ENCODE measurements at regions not wholly inside any gene's neighbourhood (a gene's known extent, or its start where the extent isn't known, plus 50 kb on each side); places are given as distances from the start of the nearest gene placed in this dataset.

GRCh38 chr6:125489579-125490285 lies 188.0 kb upstream of the HDDC2 start:
- no peaks in the 10 kb centered on the region for H3K79me2 ChIP-seq (ENCODE audit: insufficient read depth, low read length)
- no peaks in the 10 kb centered on the region for H3K36me3 ChIP-seq (ENCODE audit: low read length)
- no peaks in the 10 kb centered on the region for H4K20me1 ChIP-seq (ENCODE audit: low read depth, low read length)
- H3F3A ChIP-seq (ENCODE audit: insufficient read depth), result no peaks in the 10 kb centered on the region
- no peaks in the 10 kb centered on the region for H3K9me2 ChIP-seq (replicated peaks; ENCODE audit: insufficient read depth, low read length)
- no peaks in the 10 kb centered on the region for H3K9me3 ChIP-seq (ENCODE audit: insufficient read depth, low read length)
- H3K9ac ChIP-seq (ENCODE audit: low read length), result no peak overlapping the region
- no peak overlapping the region for H3K4me2 ChIP-seq (ENCODE audit: low read depth, low read length, poor library complexity, severe bottlenecking)
- no peaks in the 10 kb centered on the region for H3K27me3 ChIP-seq (ENCODE audit: low read length)
- H3K27ac ChIP-seq (ENCODE audit: low read depth, low read length), result no peak overlapping the region
- H2AFZ ChIP-seq (ENCODE audit: low read depth, low read length, severe bottlenecking), result no peak overlapping the region
- TF ChIP-seq EZH2phosphoT487 (conservative IDR thresholded peaks at IDR 0.05; ENCODE audit: low read length) (no peak), CTCF (IDR thresholded peaks at IDR 0.05; ENCODE audit: insufficient read depth, low read length, poor library complexity, severe bottlenecking) (no peak)
- no peak overlapping the region for H3K4me3 ChIP-seq (ENCODE audit: insufficient read depth, low read length, poor library complexity, severe bottlenecking)

GRCh38 chr6:125491860-125492618 lies 190.3 kb upstream of the HDDC2 start:
- Histone ChIP-seq H3K4me3 (ENCODE audit: insufficient read depth, low read length, poor library complexity, severe bottlenecking) (no peak overlapping the region), H3K9me2 (replicated peaks; ENCODE audit: insufficient read depth, low read length) (no peaks in the 10 kb centered on the region), H3K27ac (ENCODE audit: low read depth, low read length) (no peak overlapping the region), H3K27me3 (ENCODE audit: low read length) (no peaks in the 10 kb centered on the region), H3F3A (ENCODE audit: insufficient read depth) (no peaks in the 10 kb centered on the region), H3K9ac (ENCODE audit: low read length) (no peak overlapping the region), H3K79me2 (ENCODE audit: insufficient read depth, low read length) (no peaks in the 10 kb centered on the region), H3K4me2 (ENCODE audit: low read depth, low read length, poor library complexity, severe bottlenecking) (no peak overlapping the region), H2AFZ (ENCODE audit: low read depth, low read length, severe bottlenecking) (no peak overlapping the region), H4K20me1 (ENCODE audit: low read depth, low read length) (no peaks in the 10 kb centered on the region), H3K36me3 (ENCODE audit: low read length) (no peaks in the 10 kb centered on the region), H3K9me3 (ENCODE audit: insufficient read depth, low read length) (no peaks in the 10 kb centered on the region)
- no peak for TF ChIP-seq CTCF (IDR thresholded peaks at IDR 0.05; ENCODE audit: insufficient read depth, low read length, poor library complexity, severe bottlenecking)
- TF ChIP-seq EZH2phosphoT487 (conservative IDR thresholded peaks at IDR 0.05; ENCODE audit: low read length), result no peak

GRCh38 chr6:125498606-125499005 lies 196.8 kb upstream of the HDDC2 start:
- no peaks in the 10 kb centered on the region for H3K36me3 ChIP-seq (ENCODE audit: low read length)
- no peak overlapping the region for H3K9ac ChIP-seq (ENCODE audit: low read length)
- no peaks in the 10 kb centered on the region for H3K9me2 ChIP-seq (replicated peaks; ENCODE audit: insufficient read depth, low read length)
- H3K79me2 ChIP-seq (ENCODE audit: insufficient read depth, low read length), result no peaks in the 10 kb centered on the region
- H3K9me3 ChIP-seq (ENCODE audit: insufficient read depth, low read length), result no peaks in the 10 kb centered on the region
- H3K27me3 ChIP-seq (ENCODE audit: low read length), result no peaks in the 10 kb centered on the region
- no peaks in the 10 kb centered on the region for H3F3A ChIP-seq (ENCODE audit: insufficient read depth)
- TF ChIP-seq CTCF (IDR thresholded peaks at IDR 0.05; ENCODE audit: insufficient read depth, low read length, poor library complexity, severe bottlenecking) (no peak), EZH2phosphoT487 (conservative IDR thresholded peaks at IDR 0.05; ENCODE audit: low read length) (no peak)
- H3K4me2 ChIP-seq (ENCODE audit: low read depth, low read length, poor library complexity, severe bottlenecking), result no peak overlapping the region
- no peaks in the 10 kb centered on the region for H4K20me1 ChIP-seq (ENCODE audit: low read depth, low read length)
- H2AFZ ChIP-seq (ENCODE audit: low read depth, low read length, severe bottlenecking), result no peak overlapping the region
- H3K27ac ChIP-seq (ENCODE audit: low read depth, low read length), result no peak overlapping the region
- H3K4me3 ChIP-seq (ENCODE audit: insufficient read depth, low read length, poor library complexity, severe bottlenecking), result no peak overlapping the region

Data from SU-DHL-6 (cell line).